ENCODE measurements at regions not wholly inside any gene's neighbourhood (a gene's known extent, or its start where the extent isn't known, plus 50 kb on each side); places are given as distances from the start of the nearest gene placed in this dataset.

DNA sequence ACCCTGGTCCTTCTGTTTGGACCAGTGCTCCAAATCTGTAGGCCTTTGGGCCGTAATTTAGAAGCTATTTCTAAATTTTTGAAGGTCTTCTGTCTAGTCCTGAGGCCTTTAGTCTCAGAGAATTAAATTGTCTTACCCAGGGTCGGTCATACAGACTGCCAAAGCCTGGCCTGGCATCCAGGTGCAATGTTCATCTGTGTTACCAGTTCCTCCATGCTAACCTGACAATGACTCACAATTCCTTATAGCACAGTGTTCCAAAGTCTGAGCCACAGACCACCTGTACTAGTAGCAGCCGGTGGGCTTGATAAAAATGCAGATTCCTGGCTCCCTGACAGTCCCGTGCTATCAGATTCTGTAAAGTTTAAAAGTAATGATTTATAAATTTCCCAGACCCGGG is 77.7 kb upstream of the MAP4K3 start:
- no peak for DNase-seq

- no peak for DNase-seq
Observed at GRCh38 chr2:39515273-39515896, 78.3 kb upstream of the MAP4K3 start.

- no peak for DNase-seq
Observed at GRCh38 chr2:39515897-39516346, 78.8 kb upstream of the MAP4K3 start.

DNA sequence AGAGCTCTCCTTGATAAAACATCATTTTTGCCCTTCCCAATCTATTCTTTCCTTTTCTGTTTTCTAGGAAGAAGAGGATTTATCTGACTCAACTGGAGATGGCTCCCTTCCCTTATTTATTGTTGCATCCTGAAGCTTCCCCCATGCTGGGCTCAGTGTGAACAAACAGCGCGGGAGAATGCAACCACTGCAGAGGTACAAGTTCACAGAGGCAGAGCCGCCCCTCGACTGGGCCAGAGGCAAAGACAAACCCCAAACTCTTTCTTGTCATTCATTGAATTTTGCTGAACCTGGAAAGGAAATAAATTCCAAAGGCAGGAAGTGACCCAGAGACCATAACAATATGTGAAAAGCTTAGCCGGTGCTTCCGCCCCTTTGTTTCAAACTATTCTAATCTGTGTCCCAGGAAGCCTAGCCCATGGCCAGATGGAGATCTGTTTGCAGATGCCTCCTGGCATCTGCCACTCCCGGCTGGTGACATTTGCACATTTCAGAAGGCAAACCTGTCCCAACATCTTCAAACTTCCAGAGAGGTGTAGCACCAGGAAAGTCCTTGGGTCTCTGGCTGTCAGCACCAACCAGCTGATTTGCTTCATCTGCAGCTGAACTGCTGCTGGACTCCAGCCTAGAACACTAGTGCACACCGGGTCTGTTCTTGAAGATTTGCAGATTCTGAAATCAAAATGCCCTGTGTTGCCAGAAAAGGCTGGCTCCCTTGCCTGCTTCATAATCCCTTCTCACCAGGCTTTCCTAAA is 79.4 kb upstream of the MAP4K3 start:
- no peak for DNase-seq

GRCh38 chr2:39517102-39517436 is 80.0 kb upstream of the MAP4K3 start:
- no peak for DNase-seq

DNA sequence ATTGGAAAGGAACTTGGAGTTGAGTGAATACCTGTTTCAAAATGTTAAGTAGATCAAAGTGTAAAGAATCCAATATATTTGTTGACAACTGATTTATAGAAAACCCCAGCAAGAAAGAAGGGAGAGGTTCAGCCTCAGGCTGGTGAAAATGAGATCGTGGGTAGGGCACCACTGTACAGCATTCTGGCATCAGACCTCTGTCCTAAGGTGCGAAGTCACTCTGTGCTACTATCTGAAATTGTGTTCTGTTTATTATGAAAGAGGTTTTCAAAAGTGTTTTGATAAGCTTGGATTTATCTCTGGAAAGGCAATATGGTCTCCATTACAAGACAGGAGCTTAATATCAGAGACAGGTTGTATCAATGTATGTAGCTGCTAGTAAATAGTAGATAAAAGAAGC is 80.5 kb upstream of the MAP4K3 start:
- no peak for DNase-seq

DNA sequence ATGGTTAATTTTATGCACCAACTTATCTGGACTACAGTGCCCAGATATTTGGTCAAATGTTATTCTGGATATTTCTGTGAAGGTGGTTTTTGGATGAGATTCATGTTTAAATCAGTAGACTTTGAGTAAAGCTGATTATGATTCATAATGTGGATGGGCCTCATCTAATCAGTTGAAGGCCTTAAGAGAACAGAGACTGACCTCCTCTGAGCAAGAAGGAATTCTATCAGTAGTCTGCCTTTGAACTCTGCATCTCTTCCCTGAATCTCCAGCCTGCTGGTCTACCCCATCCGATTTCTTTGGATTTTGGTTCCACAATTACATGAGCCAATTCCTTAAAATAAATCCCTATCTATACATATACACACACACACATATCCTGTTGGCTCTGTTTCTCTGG is 82.8 kb upstream of the MAP4K3 start:
- no peak for DNase-seq

DNA sequence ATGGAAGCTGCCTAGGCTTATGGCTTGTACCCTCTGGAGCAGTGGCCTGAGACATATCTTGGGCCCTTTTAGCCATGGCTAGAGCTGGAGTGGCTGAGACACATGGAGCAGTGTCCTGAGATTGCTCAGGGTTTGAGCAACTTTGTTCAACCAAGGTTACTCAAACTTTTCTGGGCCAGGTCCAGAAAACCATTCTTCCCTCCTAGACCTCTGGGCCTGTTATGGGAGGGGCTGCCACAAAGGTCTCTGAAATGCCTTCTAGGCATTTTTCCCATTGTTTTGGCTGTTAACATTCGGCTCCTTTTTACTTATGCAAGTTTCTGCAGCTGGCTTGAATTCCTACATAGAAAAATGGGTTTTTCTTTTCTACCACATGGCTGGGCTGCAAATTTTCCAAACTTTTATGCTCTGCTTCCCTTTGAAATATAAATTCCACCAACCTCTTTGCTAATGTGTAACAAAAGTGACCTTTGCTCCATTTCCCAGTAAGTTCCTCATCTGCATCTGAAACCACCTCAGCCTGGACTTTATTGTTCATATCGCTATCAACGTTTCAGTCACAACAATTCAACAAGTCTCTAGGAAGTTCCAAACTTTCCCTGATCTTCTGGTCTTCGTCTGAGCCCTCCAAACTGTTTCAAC is 84.9 kb upstream of the MAP4K3 start:
- no peak for DNase-seq

- DNase-seq, result no peak
Observed at GRCh38 chr2:39522518-39522877, 85.4 kb upstream of the MAP4K3 start.

DNA sequence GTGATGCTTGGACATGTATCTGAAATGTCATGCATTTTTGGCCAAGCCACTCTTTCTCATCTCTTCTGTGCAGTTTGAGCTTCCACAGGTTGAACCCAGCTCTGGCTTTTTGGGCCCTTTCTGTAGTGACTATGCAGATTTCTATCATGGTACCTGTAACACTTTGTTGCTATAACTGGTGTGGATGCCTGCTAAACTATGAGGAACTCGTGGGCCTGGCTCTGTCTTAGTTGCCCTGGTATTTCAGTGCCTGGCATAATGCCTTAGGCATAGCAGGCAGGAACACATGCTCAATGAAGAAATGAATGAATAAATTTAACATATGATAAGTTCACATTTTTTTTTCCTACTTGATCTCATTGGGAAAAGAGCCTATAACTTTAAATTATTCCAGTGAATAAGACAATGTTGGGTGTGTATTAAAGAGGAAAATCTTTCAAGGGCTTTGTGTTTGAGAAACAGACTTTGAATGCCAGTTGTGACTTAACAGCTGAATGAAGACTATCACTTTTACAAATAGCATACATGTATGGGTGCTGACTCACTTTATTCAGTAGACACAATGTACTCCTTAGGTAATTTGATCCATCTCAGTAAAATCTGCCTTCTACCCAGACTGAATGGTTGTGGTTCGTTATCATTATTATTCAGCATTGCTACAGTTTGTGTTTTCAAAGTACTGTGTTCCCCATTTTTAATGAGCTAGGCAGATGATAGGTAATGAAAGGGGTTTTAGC is 86.4 kb upstream of the MAP4K3 start:
- DNase-seq, result no peak

DNA sequence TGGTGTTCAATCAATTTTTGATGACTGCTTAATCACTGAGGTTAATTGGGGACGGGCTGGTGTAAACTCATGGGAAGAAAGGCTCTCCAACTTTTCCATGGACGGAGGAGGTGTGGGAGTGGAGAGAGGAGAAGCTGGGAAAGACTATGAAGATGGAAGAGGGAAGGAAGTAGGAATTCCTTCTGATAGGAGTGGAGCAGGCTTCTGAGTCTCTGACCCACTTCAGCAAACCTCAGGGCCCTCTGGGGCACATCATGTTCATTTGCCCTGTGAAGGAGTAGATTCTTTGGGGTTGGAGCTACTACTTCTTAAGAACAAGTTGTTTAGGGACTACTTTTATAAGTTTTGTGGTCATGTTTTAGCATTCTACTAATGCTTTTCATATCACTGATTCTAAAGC is 87.0 kb upstream of the MAP4K3 start:
- no peak for DNase-seq

DNA sequence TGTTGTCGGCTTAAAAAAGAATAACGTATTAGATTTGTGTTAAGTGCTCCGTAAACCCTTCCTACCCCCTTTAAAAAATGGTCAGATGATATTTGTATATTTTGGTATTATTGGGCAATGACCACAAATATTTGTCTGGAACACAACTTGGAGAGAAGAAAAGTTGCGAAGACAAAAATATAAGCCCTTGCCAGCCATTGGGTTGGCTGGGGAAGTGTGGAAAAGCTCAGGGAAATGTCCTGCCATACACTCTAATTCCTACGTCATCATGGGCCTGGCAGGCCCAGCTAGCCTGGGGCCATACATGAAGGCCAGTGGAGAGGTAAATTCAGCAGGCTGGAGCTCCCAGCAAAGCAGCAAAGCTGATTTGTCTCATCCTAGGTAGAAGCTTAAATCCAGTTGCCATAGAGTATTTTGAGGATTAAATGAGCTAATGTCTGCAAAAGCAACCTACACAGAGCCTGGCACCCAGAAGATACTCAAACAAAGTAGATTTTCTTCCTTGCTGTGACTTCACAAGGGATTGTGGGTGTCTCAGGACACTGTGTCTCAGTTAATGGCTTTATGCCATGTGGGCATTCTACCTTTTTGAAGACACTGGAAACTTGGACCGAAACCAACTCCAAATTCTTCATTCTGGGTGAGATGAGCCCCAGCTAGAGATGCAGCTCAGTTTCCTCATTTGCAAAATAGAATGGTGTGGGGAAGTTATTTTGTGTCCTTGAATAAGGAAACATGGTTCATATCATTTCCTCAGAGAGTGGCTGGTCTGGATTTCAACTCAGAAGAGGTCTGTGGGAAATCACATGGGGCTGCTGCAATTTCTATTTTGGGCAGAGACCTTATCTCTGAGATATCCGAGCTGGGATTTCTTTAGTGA is 87.9 kb upstream of the MAP4K3 start:
- DNase-seq, result peak; percentile 48 to 72

DNA sequence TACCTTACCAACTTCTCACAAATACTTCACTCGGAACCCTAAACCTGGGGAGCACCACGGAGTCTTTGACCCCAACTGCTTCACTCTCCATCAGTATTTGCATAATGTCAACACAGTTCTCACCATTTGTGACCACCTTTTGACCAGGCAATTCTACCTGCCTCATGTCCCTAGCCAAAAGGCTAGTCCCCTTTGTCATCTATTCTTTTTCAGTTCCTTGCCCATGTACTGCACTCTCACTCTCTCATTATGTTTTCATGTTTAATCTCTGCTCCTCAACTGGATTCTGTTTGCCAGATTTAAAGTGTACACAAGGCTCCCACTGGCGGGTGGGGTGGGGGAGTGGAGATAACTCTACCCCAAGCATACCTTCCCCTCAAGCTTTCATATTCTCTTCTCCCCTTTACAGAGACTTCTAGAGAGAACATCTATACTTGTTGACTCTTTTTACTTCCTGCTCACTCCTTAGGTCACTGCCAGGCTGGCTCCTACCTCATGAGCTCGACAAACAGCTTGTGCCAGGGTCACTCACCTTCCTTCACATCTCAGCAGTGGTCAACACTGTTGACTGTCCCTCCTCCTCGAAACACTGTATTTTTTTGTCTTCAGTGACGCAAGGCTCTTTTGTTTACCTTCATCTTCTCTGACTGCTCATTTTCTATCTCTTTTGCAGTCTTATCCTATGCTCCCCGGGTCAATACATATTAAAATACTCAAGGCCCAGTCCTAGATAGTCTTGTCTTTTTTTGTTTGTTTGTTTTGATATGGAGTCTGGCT is 88.7 kb upstream of the MAP4K3 start:
- no peak for DNase-seq

- no peak for DNase-seq
Observed at GRCh38 chr2:39528701-39529100, 91.6 kb upstream of the MAP4K3 start.

GRCh38 chr2:39529836-39530235 is 92.8 kb upstream of the MAP4K3 start:
- no peak for DNase-seq

DNA sequence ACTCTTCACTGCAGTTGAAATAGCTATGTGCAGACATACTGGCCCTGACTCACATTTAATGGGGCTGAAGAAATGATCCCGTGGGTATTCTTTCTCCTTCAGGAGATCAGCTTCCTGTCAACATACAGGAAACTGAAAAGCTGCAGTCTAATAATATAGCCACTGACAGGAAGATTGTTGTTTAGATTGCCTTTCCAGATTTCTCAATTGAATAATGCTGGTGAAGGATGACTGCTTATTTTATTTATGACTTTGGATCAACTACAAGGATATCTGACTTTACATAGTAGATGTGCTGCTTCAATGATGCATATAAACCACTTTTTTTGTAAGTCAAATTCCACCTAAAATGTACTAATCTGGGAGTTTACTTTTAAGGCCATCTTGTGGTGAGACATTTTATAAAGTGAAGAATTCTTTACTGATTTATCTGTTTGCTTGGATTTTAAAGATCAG is 93.4 kb upstream of the MAP4K3 start:
- peak; percentile 19 to 62 for DNase-seq

DNA sequence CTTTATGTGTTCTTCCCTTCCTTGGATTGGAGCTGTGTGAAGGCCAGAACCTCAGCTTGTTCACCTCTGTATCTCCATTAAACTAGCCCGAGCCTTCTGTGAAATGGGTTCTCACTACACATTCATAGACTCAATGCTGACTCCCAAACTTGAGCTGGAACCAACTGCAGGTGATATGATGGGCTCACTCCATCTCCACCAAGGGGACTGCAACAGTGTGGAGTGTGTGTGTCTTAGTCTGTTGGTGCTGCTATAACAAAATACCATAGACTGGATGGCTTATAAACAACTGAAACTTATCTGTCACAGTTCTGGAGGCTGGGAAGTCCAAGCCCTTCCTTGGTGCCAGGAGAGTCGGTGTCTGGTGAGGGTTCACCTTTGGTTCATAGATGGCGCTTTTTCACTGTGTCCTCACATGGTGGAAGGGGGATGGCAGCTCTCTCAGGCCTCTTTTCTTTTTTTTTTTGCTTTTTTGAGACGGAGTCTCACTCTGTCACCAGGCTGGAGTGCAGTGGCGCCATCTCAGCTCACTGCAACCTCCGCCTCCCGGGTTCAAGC is 94.2 kb upstream of the MAP4K3 start:
- no peak for DNase-seq

DNA sequence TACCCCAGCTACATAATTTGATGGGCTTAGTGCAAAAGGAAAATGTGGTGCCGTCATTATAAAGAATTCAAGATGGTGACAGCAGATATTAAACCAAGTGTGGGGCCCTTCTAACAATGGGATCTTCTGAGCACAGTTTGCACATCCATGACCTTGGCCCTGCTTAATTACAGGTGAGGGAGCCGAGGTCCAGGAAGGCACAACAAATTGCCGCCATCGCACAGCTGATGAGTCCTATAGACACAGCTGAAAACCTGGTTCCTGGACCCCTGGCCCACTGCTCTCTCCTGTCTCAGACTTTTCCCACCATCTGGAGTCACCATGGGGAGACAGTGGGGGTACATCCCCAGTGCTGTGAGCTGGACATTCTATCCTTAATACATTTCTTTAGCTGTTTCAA is 95.8 kb upstream of the MAP4K3 start:
- no peak for DNase-seq

DNA sequence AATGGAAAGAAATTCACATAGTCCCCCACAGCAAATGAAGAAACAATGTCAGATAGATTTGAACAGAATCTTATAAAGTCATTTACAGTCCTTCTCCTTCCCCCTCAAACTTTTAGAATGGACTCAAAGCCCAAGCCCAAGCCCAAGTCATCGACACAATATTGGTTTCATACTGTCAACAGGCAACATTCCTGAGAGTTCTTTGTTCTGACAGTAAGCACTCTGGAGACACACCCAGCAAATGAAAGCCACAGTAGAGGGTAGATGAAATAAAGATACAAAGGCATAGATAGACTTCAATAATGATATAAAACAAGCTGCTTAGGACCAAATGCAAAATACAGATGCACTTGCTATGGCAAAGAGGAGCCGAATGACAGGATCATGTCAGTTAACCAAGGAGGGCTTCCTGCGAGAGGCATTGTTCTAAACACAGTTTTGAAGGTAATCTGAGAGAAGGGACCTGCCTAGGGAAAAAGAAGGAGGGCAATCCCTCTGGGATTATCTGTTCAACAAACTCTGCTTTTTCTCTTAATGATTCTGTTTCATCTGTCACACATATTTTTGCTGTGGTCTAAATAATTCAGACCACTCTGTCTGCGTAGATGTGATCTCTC is 97.1 kb upstream of the MAP4K3 start:
- no peak for DNase-seq

GRCh38 chr2:39535636-39536185 is 98.6 kb upstream of the MAP4K3 start:
- DNase-seq, result no peak

GRCh38 chr2:39537150-39537549 is 100.1 kb upstream of the MAP4K3 start:
- no peak for DNase-seq
